Neural progenitor cell (in vitro differentiated cells): ENCODE measurements at regions not wholly inside any gene's neighbourhood (a gene's known extent, or its start where the extent isn't known, plus 50 kb on each side); places are given as distances from the start of the nearest gene placed in this dataset.

ENCODE experiments used
- DNase-seq: peaks from one replicate; pipeline ENCODE4 v3.0.0-alpha.2; 2016; ENCODE audit warnings: low spot score
- H2AFZ ChIP-seq: fragments of 200-600 bp; sonication (generic); replicated peaks from 2 replicates; pipeline ENCODE4 v1.6.1; 2016; ENCODE audit warnings: antibody characterized with exemption
- H3F3A ChIP-seq: fragments of 200-600 bp; sonication (generic); 2 replicates; pipeline ENCODE4 v1.6.1; 2016; ENCODE audit warnings: antibody characterized with exemption, low read depth
- H3K27ac ChIP-seq: fragments of 200-600 bp; sonication (generic); 2 replicates; pipeline ENCODE4 v1.5.1; 2016; ENCODE audit warnings: mild to moderate bottlenecking
- H3K27me3 ChIP-seq: fragments of 200-600 bp; sonication (generic); 2 replicates; pipeline ENCODE4 v1.6.1; 2016; ENCODE audit warnings: mild to moderate bottlenecking, moderate library complexity
- H3K36me3 ChIP-seq: fragments of 200-600 bp; sonication (generic); 2 replicates; pipeline ENCODE4 v1.5.1; 2016
- H3K4me1 ChIP-seq: fragments of 200-600 bp; sonication (generic); 2 replicates; pipeline ENCODE4 v1.6.1; 2016; ENCODE audit warnings: mixed run types
- H3K4me2 ChIP-seq: fragments of 200-600 bp; sonication (generic); 2 replicates; pipeline ENCODE4 v1.6.1; 2016
- H3K4me3 ChIP-seq: fragments of 200-600 bp; sonication (generic); 2 replicates; pipeline ENCODE4 v1.5.1; 2016
- H3K79me2 ChIP-seq: fragments of 200-600 bp; sonication (generic); 2 replicates; pipeline ENCODE4 v1.6.1; 2016; ENCODE audit warnings: low read depth
- H3K9ac ChIP-seq: fragments of 200-600 bp; sonication (generic); 2 replicates; pipeline ENCODE4 v1.6.1; 2016
- H3K9me3 ChIP-seq: fragments of 200-600 bp; sonication (generic); 2 replicates; pipeline ENCODE4 v1.5.1; 2016; ENCODE audit warnings: low read depth
- H4K20me1 ChIP-seq: fragments of 200-600 bp; sonication (generic); 2 replicates; pipeline ENCODE4 v1.6.1; 2016; ENCODE audit warnings: low read depth
- H3K27ac Mint-ChIP-seq: 3 replicates; pipeline ENCODE4 v1.8.0; 2021; ENCODE audit warnings: mixed read lengths
- H3K27me3 Mint-ChIP-seq: 2 replicates; pipeline ENCODE4 v1.8.0; 2022; ENCODE audit warnings: low read depth, mild to moderate bottlenecking, inconsistent platforms, moderate library complexity, mixed read lengths; ENCODE audit not compliant: insufficient read depth
- H3K36me3 Mint-ChIP-seq: 3 replicates; pipeline ENCODE4 v1.8.0; 2021; ENCODE audit warnings: mixed read lengths
- H3K4me1 Mint-ChIP-seq: 3 replicates; pipeline ENCODE4 v1.8.0; 2021; ENCODE audit warnings: mixed read lengths
- H3K4me3 Mint-ChIP-seq: 3 replicates; pipeline ENCODE4 v1.8.0; 2021; ENCODE audit warnings: mild to moderate bottlenecking, moderate library complexity, mixed read lengths
- H3K9me3 Mint-ChIP-seq: 3 replicates; pipeline ENCODE4 v1.8.0; 2020; ENCODE audit warnings: mixed read lengths
- EZH2 ChIP-seq: fragments of 200-600 bp; sonication (generic); IDR thresholded peaks from 2 replicates; pipeline ENCODE4 v1.6.1; 2017; ENCODE audit warnings: antibody characterized with exemption, mild to moderate bottlenecking, moderate library complexity
- EZH2phosphoT487 ChIP-seq: fragments of 200-600 bp; sonication (generic); IDR thresholded peaks from 2 replicates; pipeline ENCODE4 v1.6.1; 2017; ENCODE audit warnings: antibody characterized with exemption
- TF ChIP-seq, protein P1 (sequence below): fragments of 200-600 bp; sonication (generic); IDR thresholded peaks from 2 replicates; pipeline ENCODE4 v1.5.1; 2017; ENCODE audit warnings: antibody characterized with exemption, mild to moderate bottlenecking

DNA sequence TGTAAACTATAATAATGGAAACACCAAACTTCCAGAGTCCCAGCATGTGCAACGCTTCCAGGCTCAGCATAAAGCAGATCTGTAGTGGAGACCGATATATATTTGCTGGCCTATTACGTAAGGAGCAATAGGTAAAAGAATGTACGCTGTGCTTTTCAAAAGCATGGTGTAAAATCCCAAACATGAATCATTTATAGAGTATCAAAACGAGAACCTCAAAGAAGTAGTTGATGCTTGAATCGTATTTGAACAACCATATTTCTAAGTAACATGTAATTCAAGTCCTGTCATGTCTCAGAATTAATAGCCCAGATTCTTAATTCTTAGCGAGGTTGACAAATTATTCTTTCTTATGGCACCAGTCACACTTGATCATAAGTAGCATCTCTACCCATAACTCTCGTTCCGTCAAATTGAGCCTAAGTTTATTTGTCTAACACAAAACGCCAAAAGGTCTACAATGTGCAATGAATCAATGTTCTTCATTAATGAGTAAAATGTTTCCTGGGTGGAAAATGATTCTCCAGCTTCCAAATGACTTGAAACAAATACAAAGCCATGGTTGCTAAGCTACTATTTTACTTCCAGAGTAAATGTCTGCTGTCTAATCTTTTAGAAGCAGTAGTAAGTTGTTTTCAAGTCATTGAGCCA lies 811.5 kb upstream of the FRG1 start:
- Histone ChIP-seq H2AFZ (no peak overlapping the region), H3K9ac (no peak overlapping the region), H3K79me2 (no peaks in the 10 kb centered on the region), H3K9me3 (no peaks in the 10 kb centered on the region), H3K4me3 (no peak overlapping the region), H3K36me3 (no peaks in the 10 kb centered on the region), H3K27ac (no peak overlapping the region), H3K4me2 (no peak overlapping the region), H3F3A (no peaks in the 10 kb centered on the region), H4K20me1 (no peaks in the 10 kb centered on the region), H3K27me3 (no peaks in the 10 kb centered on the region), H3K4me1 (no peaks in the 10 kb centered on the region)
- Mint-ChIP-seq H3K4me1 (no peaks in the 10 kb centered on the region), H3K27ac (no peak overlapping the region), H3K36me3 (no peaks in the 10 kb centered on the region), H3K9me3 (peaks cover 2% of the 10 kb centered on the region), H3K4me3 (no peak overlapping the region), H3K27me3 (peaks cover 2% of the 10 kb centered on the region)
- TF ChIP-seq, protein P1, sequence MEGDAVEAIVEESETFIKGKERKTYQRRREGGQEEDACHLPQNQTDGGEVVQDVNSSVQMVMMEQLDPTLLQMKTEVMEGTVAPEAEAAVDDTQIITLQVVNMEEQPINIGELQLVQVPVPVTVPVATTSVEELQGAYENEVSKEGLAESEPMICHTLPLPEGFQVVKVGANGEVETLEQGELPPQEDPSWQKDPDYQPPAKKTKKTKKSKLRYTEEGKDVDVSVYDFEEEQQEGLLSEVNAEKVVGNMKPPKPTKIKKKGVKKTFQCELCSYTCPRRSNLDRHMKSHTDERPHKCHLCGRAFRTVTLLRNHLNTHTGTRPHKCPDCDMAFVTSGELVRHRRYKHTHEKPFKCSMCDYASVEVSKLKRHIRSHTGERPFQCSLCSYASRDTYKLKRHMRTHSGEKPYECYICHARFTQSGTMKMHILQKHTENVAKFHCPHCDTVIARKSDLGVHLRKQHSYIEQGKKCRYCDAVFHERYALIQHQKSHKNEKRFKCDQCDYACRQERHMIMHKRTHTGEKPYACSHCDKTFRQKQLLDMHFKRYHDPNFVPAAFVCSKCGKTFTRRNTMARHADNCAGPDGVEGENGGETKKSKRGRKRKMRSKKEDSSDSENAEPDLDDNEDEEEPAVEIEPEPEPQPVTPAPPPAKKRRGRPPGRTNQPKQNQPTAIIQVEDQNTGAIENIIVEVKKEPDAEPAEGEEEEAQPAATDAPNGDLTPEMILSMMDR, result no peak
- no peak for TF ChIP-seq EZH2
- no peak for TF ChIP-seq EZH2phosphoT487
- no peak for DNase-seq

DNA sequence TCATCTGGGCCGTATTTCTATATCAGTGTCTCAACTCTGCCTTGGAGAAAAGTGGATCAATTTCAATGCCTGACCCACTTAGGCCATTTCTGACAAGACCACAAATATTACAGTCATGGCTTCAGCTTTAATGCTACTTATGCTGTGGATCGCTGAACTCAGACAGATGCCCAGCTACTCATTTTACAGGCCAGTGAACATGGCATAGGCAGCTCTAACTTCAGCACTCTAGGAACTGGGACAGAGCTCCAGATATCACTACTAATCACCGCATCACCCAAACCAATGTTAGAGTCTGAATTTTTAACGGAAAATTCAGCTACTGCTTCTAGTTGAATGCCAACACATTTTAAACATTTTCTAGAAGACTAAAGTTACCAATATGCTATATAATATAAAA lies 809.6 kb upstream of the FRG1 start:
- no peaks in the 10 kb centered on the region for H3K79me2 ChIP-seq

DNA sequence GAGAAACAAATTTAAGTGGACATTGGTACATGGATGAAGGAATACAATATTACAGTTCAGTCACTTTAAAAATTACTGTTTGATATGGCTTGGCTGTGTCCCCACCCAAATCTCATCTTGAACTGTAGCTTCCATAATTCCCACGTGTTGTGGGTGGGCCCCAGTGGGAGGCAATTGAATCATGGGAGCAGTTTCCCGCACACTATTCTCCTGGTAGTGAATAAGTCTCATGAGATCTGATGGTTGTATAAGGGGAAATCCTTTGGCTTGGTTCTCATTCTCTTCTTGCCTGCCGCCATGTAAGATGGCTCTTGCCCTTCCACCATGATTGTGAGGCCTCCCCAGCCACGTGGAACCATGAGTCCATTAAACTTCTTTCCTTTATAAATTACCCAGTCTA lies 804.2 kb upstream of the FRG1 start:
- H2AFZ ChIP-seq, result no peak overlapping the region
- H4K20me1 ChIP-seq, result no peaks in the 10 kb centered on the region
- TF ChIP-seq, protein P1, result no peak
- no peak for TF ChIP-seq EZH2
- TF ChIP-seq EZH2phosphoT487, result no peak
- H3K79me2 ChIP-seq, result no peaks in the 10 kb centered on the region
- Mint-ChIP-seq H3K36me3 (no peaks in the 10 kb centered on the region), H3K27me3 (no peaks in the 10 kb centered on the region), H3K4me1 (no peaks in the 10 kb centered on the region), H3K4me3 (no peak overlapping the region), H3K9me3 (peaks cover 2% of the 10 kb centered on the region), H3K27ac (no peak overlapping the region)
- H3K4me3 ChIP-seq, result no peak overlapping the region
- H3K4me2 ChIP-seq, result no peak overlapping the region
- H3K27ac ChIP-seq, result no peak overlapping the region
- no peak for DNase-seq
- no peaks in the 10 kb centered on the region for H3K4me1 ChIP-seq
- H3F3A ChIP-seq, result no peaks in the 10 kb centered on the region
- H3K9me3 ChIP-seq, result no peaks in the 10 kb centered on the region
- no peaks in the 10 kb centered on the region for H3K27me3 ChIP-seq
- H3K9ac ChIP-seq, result no peak overlapping the region
- no peaks in the 10 kb centered on the region for H3K36me3 ChIP-seq

More for the DNA sequence above, 809.6 kb upstream of the FRG1 start:
- no peak for TF ChIP-seq EZH2
- no peak overlapping the region for H2AFZ ChIP-seq
- no peak overlapping the region for H3K4me3 ChIP-seq
- H3K4me1 ChIP-seq, result no peaks in the 10 kb centered on the region
- no peak for DNase-seq
- H3K27me3 ChIP-seq, result no peaks in the 10 kb centered on the region
- Mint-ChIP-seq H3K36me3 (no peaks in the 10 kb centered on the region), H3K4me1 (no peaks in the 10 kb centered on the region), H3K4me3 (no peak overlapping the region), H3K27ac (no peak overlapping the region), H3K9me3 (no peaks in the 10 kb centered on the region), H3K27me3 (peaks cover 2% of the 10 kb centered on the region)
- H3K27ac ChIP-seq, result no peak overlapping the region
- H3K9me3 ChIP-seq, result no peaks in the 10 kb centered on the region
- no peak overlapping the region for H3K4me2 ChIP-seq
- no peak overlapping the region for H3K9ac ChIP-seq
- no peaks in the 10 kb centered on the region for H3F3A ChIP-seq
- H4K20me1 ChIP-seq, result no peaks in the 10 kb centered on the region
- no peaks in the 10 kb centered on the region for H3K36me3 ChIP-seq

GRCh38 chr4:189143263-189143952 lies 797.3 kb upstream of the FRG1 start:
- H3K4me1 ChIP-seq, result no peaks in the 10 kb centered on the region
- Mint-ChIP-seq H3K9me3 (no peaks in the 10 kb centered on the region), H3K36me3 (no peaks in the 10 kb centered on the region), H3K27ac (no peak overlapping the region), H3K27me3 (peaks cover 4% of the 10 kb centered on the region), H3K4me3 (no peak overlapping the region), H3K4me1 (no peaks in the 10 kb centered on the region)
- no peak for DNase-seq
- H3K79me2 ChIP-seq, result no peaks in the 10 kb centered on the region
- no peak overlapping the region for H2AFZ ChIP-seq
- H4K20me1 ChIP-seq, result no peaks in the 10 kb centered on the region
- no peak overlapping the region for H3K4me3 ChIP-seq
- no peaks in the 10 kb centered on the region for H3K27me3 ChIP-seq
- H3K9me3 ChIP-seq, result no peaks in the 10 kb centered on the region
- no peak overlapping the region for H3K4me2 ChIP-seq
- H3F3A ChIP-seq, result no peaks in the 10 kb centered on the region
- TF ChIP-seq EZH2 (no peak), EZH2phosphoT487 (no peak)
- TF ChIP-seq, protein P1, result no peak
- H3K36me3 ChIP-seq, result no peaks in the 10 kb centered on the region
- no peak overlapping the region for H3K27ac ChIP-seq
- H3K9ac ChIP-seq, result no peak overlapping the region
